Hematopoietic multipotent progenitor cell treated with erythropoietin and hydrocortisone succinate and interleukin-3 and kit ligand, for 15 days (in vitro differentiated cells): ENCODE measurements at regions not wholly inside any gene's neighbourhood (a gene's known extent, or its start where the extent isn't known, plus 50 kb on each side); places are given as distances from the start of the nearest gene placed in this dataset.
"Not testable (repeated sequence)": the region's sequence is repeated elsewhere in the genome, so short reads cannot be mapped to it uniquely, and the experiment has no call there.

Experiments
- DNase-seq: peaks from one replicate; pipeline ENCODE4 v3.0.0-alpha.2; 2015; ENCODE audit warnings: low spot score

DNA sequence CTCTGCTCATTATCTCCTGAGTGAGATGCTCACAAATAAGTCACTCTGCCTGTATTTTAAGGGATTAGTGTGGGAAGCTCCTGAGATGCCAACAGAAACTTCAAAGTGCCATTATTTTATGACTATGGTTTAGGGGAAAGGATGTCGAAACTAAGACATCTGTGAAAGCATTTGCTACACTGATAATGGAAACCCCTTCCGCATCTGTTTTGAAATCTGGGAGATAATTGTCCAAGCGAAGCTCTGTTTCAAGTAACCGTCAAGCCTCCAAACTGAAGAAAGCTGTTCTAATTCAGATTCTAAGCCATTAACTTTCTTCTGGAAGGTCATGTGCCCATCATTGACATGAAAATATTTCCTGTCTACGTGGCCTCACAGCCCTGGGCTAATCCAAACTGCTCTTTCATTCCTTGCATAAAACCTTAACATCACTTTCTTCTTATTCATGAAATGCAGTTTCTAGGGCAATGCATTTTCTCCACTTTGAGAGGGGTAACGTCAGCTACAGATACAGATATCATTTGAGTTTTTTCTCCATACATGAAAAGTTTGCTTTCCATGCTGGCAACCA lies 932.0 kb downstream of the C6orf118 start:
- no peak for DNase-seq

- no peak for DNase-seq
Measured at GRCh38 chr6:164370773-164371172, 938.6 kb downstream of the C6orf118 start.

GRCh38 chr6:164359441-164359840 lies 944.9 kb downstream of the QKI start:
- no peak for DNase-seq

GRCh38 chr6:164359036-164359435 lies 944.5 kb downstream of the QKI start:
- DNase-seq: no peak

DNA sequence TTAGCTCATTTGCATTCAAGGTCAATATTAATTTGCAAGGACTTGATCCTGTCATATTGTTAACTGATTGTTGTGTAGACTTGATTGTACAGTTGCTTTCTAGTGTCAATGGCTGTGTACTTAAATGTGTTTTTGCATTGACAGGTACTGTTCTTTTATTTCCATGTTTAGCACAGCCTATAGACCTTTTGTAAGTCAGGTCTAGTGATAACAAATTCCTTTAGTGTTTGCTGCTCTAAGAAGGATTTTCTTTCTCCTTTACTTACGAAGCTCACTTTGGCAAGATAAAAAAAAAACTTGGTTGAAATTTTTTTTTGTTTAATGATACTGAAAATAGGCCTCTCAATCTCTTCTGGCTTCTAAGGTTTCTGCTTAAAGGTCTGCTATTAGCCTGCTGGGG lies 942.3 kb downstream of the QKI start:
- no peak for DNase-seq

GRCh38 chr6:164347455-164347854 lies 932.9 kb downstream of the QKI start:
- DNase-seq: no peak

DNA sequence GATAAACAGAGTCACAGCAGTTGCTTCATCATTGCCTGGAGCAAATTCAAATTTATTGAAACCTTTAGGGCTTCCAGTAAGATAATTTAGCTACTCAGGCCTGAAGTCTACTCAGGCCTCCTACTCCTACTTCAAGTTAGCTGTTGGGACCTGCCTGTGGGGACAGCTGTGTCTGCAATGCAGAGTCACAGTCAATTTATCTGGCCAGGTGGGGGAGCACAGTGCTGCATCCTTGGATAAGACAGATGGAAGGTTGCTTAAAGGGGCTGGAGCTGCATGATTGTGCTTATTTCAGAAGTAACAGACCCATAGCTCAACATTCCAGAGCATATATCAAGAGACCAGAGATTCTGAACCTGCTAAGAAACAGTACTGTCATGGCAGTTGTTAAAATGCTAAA lies 932.1 kb downstream of the QKI start:
- no peak for DNase-seq

GRCh38 chr6:164345806-164346496 lies 931.4 kb downstream of the QKI start:
- DNase-seq: no peak

DNA sequence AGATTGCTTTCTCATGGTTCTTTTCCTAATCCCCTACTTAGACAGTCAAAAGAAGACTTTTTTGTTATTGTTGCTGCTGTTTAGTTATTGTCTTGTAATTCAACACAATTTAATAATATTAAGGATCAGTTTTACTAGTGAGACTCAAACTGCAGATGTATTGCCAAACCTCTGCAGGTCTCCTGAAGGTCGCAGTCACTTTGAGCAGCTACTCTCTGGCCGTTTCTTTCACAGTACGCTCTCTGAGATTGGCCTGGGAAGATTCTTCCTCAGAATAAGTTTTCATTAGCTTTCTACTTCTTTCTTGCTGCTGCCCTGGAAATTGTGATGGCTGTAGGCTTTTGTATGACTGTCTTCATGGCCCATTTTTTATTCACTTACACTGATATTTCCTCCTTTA lies 930.8 kb downstream of the QKI start:
- DNase-seq: no peak

DNA sequence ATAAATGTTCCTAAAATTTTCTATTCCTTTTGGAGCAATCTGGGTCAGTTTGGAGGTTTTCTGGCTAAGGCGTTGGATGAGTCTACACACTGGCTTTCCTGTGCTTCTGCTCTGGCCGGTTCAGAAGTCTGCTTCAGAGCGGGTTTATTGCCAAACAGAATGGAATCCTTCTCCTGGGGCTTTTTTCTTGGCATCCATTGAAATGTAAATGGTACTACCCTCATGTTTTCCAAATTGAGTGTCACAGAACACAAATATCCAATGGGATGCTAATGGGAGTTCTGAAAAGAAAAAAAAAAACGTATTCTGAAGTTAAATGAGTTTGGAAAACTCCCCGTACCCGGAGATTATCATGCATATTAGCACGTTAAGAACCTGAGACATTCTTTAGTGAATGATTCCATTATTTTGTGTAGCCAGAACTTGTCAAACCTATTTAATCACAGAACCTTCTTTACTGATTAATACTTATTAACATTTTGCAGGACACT lies 930.3 kb downstream of the QKI start:
- no peak for DNase-seq

DNA sequence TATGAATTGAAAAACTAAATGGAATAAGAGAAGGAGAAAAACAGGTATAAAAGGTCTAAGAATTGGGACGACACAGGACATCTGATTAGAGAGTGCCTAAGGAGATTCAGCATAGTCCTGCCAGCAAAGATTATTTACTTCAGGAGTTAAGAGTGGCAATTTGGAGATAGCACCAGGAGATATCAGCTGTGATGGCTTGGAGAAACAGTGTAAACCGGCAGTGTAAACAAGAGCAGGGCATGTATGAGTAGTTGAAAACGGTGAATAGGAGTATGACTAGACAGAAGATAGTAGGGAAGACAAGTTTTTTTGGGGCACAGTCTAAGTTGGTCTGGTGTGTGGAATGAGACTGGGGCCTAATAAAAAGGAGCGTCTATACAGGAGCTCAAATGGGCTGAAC lies 924.9 kb downstream of the QKI start:
- not testable (repeated sequence) for DNase-seq

DNA sequence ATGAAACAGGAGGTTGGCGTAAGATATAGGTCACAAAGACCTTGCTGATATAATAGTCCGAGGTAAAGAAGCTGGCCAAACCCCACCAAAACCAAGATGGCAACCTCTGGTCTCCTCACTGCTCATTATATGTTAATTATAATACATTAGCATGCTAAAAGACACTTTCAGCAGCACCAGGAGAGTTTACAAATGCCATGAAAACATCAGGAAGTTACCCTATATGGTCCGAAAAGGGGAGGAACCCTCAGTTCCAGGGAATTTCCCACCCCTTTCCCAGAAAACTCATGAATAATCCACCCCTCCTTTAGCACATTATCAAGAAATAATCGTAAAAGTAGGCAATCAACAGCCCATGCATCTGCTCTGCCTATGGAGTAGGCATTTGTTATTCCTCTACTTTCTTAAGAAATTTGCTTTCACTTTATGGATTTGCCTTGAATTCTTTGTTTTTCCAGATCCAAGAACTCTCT lies 923.4 kb downstream of the QKI start:
- DNase-seq: no peak

DNA sequence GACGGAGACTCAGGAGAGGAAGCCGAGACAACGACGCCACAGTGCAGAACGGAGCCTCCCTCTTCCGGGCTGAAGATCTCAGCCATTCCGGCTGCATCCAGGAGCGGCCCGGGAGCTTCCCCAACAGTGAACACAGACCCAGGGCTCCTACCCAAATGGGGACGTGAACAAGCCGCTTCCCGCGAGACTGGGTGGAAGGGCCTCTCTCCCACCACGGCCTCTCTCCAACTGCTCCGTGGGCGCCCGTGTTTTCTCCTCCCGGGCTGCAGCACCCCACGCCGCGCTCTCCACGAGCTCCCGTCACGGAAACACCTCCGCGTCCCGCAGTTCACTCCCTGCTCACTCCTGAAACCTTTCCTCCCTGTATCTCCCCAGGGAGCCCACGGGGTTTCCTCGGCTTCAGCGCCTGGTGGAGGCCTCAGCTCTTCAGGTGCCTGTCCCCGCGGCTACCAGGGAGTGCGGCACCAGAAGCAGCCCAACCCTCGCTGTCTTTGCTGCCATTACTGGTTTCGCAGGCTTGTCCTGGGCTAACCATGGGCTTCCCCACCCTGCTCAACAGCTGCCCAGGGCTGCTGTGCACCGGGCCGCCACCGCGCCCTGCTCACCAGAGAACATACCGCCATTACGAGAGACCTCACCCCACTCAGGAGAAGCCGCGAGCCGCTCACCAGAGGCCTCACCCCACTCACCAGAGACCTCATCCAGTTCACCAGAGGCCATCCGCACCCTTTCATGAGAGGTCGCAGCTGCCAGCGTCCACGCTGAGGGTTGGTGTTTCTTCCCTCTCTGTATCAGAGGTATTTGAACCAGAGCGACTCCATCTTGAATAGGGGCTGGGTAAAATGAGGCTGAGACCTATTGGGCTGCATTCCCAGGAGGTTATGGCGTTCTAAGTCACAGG lies 922.8 kb downstream of the QKI start:
- DNase-seq: no peak

DNA sequence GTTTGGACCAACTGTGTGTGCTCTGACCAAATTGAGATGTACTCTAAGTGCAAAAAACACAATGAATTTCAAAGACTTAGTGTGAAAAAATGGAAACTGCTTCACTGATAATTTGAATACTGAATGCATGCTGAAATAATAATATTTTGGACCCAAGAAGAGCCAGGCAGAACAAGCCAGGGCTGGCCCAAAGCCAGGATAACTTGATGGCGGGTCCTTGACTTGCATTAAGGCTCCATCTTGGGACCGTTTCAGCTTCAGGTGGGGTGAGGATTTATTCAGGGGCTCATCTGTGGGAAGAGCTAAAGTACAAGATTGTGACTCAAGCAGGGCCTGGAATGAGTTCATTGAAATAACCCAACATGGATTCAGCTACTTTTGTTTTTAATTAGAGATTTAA lies 921.9 kb downstream of the QKI start:
- DNase-seq: no peak

GRCh38 chr6:164331026-164331425 lies 916.5 kb downstream of the QKI start:
- no peak for DNase-seq

- no peak for DNase-seq
Measured at GRCh38 chr6:164325168-164325567, 910.6 kb downstream of the QKI start.

GRCh38 chr6:164322533-164322932 lies 908.0 kb downstream of the QKI start:
- DNase-seq: no peak

GRCh38 chr6:164321297-164321696 lies 906.8 kb downstream of the QKI start:
- DNase-seq: no peak

DNA sequence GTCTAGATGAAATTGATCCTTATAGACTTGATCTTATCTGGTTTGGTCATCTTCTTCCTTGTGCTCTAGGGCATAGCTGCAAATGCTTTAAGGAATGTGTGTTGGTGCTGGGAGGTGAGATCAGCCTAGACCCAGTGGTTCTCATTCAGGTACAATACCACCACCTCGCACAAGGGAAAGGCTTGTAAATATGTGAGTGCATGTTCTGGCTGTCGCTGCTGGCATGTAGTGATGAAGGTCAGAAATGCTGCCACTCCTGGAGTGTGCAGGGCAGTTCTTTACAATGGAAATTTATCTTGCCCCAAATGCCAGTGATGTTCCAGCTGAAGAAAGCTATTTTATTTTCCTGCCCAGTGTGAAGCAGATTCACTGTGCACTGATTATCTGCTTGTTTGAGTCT lies 900.9 kb downstream of the QKI start:
- DNase-seq: no peak

- DNase-seq: no peak
Measured at GRCh38 chr6:164308339-164308738, 893.8 kb downstream of the QKI start.

GRCh38 chr6:164303102-164303964 lies 888.8 kb downstream of the QKI start:
- no peak for DNase-seq

DNA sequence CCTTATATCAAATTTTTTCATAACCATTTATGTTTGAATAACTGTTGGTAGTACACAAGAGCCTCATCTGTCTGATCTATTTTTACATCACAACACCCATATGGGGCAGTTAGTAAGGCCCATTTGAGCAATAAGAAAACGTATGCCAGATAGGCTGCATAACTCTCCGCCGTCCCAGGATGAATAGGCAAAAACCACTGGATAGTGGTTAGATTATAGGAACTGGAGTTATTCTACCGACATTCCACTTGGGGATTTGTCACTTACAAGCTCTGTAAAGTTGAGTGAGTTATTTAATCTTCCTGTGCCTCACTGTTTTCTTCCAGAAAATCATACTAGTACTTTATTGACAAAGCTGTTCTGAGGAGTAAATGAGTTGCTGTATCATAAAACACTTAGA lies 881.9 kb downstream of the QKI start:
- DNase-seq: no peak
